Loucy (cell line): ENCODE measurements at regions not wholly inside any gene's neighbourhood (a gene's known extent, or its start where the extent isn't known, plus 50 kb on each side); places are given as distances from the start of the nearest gene placed in this dataset.

ENCODE experiments used
- EZH2phosphoT487 ChIP-seq: fragments of 200-600 bp; IDR thresholded peaks from 2 replicates; pipeline ENCODE4 v1.6.1; 2018; ENCODE audit warnings: antibody characterized with exemption, mild to moderate bottlenecking, moderate library complexity, borderline replicate concordance
- TF ChIP-seq, protein P1 (sequence below): fragments of 200-600 bp; sonication (generic); conservative IDR thresholded peaks from 2 replicates; pipeline ENCODE4 v1.5.1; 2014; ENCODE audit warnings: mild to moderate bottlenecking, antibody characterized with exemption, low read length

DNA sequence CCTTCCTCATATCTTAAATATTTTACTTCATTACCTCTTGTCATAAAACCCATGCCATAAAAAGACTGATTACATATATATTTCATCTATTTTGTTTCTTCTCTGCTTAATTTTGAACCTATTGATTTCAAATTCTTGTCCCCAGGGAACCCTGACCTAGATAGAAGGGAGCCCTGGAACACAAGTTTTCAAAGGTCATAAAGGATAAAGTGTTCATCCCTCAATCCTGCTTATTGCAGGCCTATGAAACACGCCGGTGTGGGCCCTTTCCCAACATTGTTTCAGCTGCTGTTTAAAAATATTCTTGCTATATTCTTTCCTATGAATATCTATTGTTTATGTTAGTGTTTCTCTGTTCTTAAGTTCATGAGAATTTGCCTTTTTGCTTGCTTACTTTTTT is 1389.5 kb upstream of the GBE1 start:
- TF ChIP-seq, protein P1, sequence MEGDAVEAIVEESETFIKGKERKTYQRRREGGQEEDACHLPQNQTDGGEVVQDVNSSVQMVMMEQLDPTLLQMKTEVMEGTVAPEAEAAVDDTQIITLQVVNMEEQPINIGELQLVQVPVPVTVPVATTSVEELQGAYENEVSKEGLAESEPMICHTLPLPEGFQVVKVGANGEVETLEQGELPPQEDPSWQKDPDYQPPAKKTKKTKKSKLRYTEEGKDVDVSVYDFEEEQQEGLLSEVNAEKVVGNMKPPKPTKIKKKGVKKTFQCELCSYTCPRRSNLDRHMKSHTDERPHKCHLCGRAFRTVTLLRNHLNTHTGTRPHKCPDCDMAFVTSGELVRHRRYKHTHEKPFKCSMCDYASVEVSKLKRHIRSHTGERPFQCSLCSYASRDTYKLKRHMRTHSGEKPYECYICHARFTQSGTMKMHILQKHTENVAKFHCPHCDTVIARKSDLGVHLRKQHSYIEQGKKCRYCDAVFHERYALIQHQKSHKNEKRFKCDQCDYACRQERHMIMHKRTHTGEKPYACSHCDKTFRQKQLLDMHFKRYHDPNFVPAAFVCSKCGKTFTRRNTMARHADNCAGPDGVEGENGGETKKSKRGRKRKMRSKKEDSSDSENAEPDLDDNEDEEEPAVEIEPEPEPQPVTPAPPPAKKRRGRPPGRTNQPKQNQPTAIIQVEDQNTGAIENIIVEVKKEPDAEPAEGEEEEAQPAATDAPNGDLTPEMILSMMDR: no peak
- no peak for TF ChIP-seq EZH2phosphoT487
